Endothelial cell (in vitro differentiated cells): ENCODE measurements at regions not wholly inside any gene's neighbourhood (a gene's known extent, or its start where the extent isn't known, plus 50 kb on each side); places are given as distances from the start of the nearest gene placed in this dataset.
"Not testable (repeated sequence)": the region's sequence is repeated elsewhere in the genome, so short reads cannot be mapped to it uniquely, and the experiment has no call there.

Experiments used
- DNase-seq: peaks from one replicate; pipeline ENCODE4 v3.0.0; 2021; ENCODE audit warnings: low spot score
- H3K27ac Mint-ChIP-seq: one replicate; pipeline ENCODE4 v1.8.0; 2021; ENCODE audit warnings: mixed read lengths, inconsistent platforms; ENCODE audit not compliant: unreplicated experiment
- H3K27me3 Mint-ChIP-seq: one replicate; pipeline ENCODE4 v1.8.0; 2021; ENCODE audit warnings: mild to moderate bottlenecking, moderate library complexity, mixed read lengths, inconsistent platforms; ENCODE audit not compliant: unreplicated experiment
- H3K36me3 Mint-ChIP-seq: one replicate; pipeline ENCODE4 v1.8.0; 2021; ENCODE audit warnings: mild to moderate bottlenecking, low read depth, mixed read lengths, inconsistent platforms; ENCODE audit not compliant: unreplicated experiment
- H3K4me1 Mint-ChIP-seq: one replicate; pipeline ENCODE4 v1.8.0; 2021; ENCODE audit warnings: mild to moderate bottlenecking, mixed read lengths, inconsistent platforms; ENCODE audit not compliant: unreplicated experiment
- H3K4me3 Mint-ChIP-seq: one replicate; pipeline ENCODE4 v1.8.0; 2021; ENCODE audit warnings: mild to moderate bottlenecking, mixed read lengths, inconsistent platforms; ENCODE audit not compliant: unreplicated experiment
- H3K9me3 Mint-ChIP-seq: one replicate; pipeline ENCODE4 v1.8.0; 2021; ENCODE audit warnings: mixed read lengths, inconsistent platforms; ENCODE audit not compliant: unreplicated experiment
- TF ChIP-seq, protein P1 (sequence below): fragments of 200-600 bp; sonication (generic); IDR thresholded peaks from one replicate; pipeline ENCODE4 v1.5.0; 2021; ENCODE audit warnings: antibody characterized with exemption; ENCODE audit not compliant: unreplicated experiment

DNA sequence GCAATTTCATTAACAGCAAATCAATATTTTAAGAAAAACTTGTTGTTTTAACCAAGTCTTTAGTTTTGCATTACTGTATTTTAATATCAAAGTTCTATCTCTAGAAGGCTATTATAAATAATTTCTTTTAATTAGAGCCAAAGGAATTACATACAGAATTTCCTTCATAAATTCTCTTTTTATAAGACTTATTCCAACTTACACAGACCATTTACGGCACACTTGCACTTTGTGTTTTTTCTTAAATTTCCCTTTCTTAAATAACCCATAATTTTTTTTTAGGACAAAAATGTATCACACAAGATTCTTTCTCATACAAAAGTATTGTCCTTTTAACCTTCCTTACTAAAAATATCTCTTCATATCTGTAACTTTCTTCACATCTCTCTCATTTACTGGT is 458.5 kb upstream of the CHRM3 start:
- no peak for DNase-seq
- Mint-ChIP-seq H3K4me3 (no peak overlapping the region), H3K9me3 (peaks cover 5% of the 10 kb centered on the region), H3K27ac (no peak overlapping the region), H3K4me1 (no peaks in the 10 kb centered on the region), H3K36me3 (no peaks in the 10 kb centered on the region), H3K27me3 (no peaks in the 10 kb centered on the region)
- TF ChIP-seq, protein P1, sequence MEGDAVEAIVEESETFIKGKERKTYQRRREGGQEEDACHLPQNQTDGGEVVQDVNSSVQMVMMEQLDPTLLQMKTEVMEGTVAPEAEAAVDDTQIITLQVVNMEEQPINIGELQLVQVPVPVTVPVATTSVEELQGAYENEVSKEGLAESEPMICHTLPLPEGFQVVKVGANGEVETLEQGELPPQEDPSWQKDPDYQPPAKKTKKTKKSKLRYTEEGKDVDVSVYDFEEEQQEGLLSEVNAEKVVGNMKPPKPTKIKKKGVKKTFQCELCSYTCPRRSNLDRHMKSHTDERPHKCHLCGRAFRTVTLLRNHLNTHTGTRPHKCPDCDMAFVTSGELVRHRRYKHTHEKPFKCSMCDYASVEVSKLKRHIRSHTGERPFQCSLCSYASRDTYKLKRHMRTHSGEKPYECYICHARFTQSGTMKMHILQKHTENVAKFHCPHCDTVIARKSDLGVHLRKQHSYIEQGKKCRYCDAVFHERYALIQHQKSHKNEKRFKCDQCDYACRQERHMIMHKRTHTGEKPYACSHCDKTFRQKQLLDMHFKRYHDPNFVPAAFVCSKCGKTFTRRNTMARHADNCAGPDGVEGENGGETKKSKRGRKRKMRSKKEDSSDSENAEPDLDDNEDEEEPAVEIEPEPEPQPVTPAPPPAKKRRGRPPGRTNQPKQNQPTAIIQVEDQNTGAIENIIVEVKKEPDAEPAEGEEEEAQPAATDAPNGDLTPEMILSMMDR, result no peak

DNA sequence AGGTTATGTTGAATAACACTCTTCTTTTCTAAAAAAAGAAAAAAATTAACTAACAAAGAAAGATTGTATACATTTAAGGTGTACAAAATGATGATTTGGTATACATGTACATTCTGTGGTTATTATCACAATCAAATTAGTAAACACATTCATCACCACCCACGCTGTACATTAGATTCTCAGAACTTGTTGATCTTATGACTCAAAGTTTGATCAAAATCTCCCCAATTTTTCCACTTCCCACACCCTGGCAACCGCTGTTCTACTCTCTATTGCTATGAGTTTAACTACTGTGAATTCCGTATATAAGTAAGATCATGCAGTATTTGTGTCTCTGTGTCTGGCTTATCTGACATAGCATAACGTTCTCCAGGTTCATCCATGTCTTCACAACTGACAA is 469.5 kb upstream of the CHRM3 start:
- DNase-seq, result no peak
- Mint-ChIP-seq H3K27me3 (no peaks in the 10 kb centered on the region), H3K9me3 (no peaks in the 10 kb centered on the region), H3K36me3 (no peaks in the 10 kb centered on the region), H3K27ac (no peak overlapping the region), H3K4me1 (peaks cover 4% of the 10 kb centered on the region), H3K4me3 (no peak overlapping the region)
- TF ChIP-seq, protein P1, result no peak

DNA sequence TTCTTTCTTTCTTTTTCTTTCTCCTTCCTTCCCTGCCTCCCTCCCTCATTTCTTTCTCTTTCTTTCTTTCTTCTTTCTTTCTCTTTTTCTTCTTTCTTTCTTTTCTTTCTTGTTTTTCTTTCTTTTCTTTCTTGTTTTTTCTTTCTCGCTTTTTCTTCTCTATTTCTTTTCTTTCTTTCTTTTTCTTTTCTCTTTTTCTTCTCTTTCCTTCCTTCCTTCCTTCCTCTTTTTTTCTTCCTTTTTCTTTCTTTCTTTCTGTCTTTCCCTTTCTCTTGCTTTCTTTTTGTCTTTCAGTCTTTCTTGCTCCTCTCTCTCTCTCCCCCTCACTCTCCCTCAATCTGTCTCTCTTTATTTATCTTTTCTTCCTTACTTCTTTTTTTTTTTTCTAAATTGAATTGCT is 472.0 kb upstream of the CHRM3 start:
- Mint-ChIP-seq H3K36me3 (no peaks in the 10 kb centered on the region), H3K9me3 (no peaks in the 10 kb centered on the region), H3K27ac (no peak overlapping the region), H3K4me3 (no peak overlapping the region), H3K4me1 (peaks cover 4% of the 10 kb centered on the region), H3K27me3 (no peaks in the 10 kb centered on the region)
- no peak for DNase-seq
- TF ChIP-seq, protein P1, result no peak

DNA sequence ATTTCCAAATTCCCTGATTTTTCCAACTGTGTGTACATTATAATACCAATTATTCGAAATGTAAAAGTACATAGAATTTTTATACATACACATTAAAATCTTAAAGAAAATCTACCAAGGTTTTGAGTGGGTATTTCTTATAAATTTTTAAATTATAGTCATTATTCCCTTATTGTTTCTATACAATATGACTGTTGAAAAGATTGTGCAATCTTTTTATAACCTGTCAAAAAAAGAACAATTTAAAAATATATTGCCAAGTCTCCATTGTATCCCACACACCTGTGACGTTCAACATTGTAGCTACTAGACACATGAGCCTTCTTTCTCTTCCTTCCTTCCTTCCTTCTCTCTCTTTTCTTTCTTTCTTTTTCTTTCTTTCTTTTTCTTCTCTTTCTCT is 473.2 kb upstream of the CHRM3 start:
- peaks cover 4% of the 10 kb centered on the region for H3K4me1 Mint-ChIP-seq
- TF ChIP-seq, protein P1, result no peak
- H3K4me3 Mint-ChIP-seq, result no peak overlapping the region
- no peak overlapping the region for H3K27ac Mint-ChIP-seq
- DNase-seq, result no peak
- H3K36me3 Mint-ChIP-seq, result no peaks in the 10 kb centered on the region
- no peaks in the 10 kb centered on the region for H3K9me3 Mint-ChIP-seq
- H3K27me3 Mint-ChIP-seq, result no peaks in the 10 kb centered on the region

DNA sequence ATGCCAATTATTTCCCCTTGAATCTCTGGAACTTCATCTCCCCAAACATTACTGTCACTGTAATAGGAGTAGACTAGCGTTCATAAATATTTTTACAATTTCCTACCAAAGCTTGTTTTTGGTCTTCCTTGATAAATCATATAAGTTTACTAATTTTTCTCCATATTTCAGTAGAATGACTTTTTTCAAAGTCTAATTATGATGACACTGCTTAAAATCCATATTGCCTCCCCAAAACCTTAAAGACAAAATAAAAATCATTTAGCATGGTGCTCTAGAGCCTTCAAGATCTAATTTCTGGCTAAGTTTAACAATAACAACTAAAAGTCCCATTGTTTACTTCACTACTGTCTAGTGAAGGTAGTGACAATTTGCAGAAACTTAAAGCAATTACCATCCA is 474.2 kb upstream of the CHRM3 start:
- no peak for DNase-seq
- Mint-ChIP-seq H3K36me3 (no peaks in the 10 kb centered on the region), H3K4me3 (no peak overlapping the region), H3K4me1 (peaks cover 4% of the 10 kb centered on the region), H3K9me3 (no peaks in the 10 kb centered on the region), H3K27me3 (no peaks in the 10 kb centered on the region), H3K27ac (no peak overlapping the region)
- TF ChIP-seq, protein P1, result no peak

DNA sequence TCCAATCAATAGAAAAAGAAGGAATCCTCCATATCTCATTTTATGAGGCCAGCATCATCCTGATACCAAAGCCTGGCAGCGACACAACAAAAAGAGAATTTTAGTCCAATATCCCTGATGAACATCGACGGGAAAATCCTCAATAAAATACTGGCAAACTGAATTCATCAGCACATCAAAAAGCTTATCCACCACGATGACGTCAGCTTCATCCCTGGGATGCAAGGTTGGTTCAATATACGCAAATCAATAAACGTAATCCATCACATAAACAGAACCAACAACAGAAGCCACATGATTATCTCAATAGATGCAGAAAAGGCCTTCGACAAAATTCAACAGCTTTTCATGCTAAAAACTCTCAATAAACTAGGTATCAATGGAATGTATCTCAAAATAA is 483.6 kb upstream of the CHRM3 start:
- not testable (repeated sequence) for H3K27me3 Mint-ChIP-seq, H3K9me3 Mint-ChIP-seq, H3K4me3 Mint-ChIP-seq, DNase-seq, H3K4me1 Mint-ChIP-seq, H3K27ac Mint-ChIP-seq, H3K36me3 Mint-ChIP-seq
